ENCODE measurements at regions not wholly inside any gene's neighbourhood (a gene's known extent, or its start where the extent isn't known, plus 50 kb on each side); places are given as distances from the start of the nearest gene placed in this dataset.

DNA sequence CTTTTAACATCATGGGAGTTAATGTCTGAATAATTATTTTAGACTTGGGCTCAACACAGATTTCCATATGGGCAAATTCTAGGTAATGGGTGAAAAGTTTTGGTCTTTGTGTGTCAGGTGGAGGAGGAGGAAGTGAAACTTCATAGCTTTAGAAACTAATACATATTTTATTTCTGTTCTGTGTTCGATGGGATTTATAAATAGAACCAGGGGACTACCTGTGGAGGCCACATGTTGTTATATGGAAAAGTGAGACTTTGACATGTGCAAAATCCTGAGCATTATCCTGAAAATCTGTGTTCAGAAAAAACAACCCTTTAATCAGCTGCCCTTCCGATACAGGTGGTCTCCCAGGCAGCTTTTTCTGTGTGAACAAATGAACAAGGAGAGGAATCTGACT is 209.5 kb downstream of the SOX2 start:
- TF ChIP-seq, protein P1, sequence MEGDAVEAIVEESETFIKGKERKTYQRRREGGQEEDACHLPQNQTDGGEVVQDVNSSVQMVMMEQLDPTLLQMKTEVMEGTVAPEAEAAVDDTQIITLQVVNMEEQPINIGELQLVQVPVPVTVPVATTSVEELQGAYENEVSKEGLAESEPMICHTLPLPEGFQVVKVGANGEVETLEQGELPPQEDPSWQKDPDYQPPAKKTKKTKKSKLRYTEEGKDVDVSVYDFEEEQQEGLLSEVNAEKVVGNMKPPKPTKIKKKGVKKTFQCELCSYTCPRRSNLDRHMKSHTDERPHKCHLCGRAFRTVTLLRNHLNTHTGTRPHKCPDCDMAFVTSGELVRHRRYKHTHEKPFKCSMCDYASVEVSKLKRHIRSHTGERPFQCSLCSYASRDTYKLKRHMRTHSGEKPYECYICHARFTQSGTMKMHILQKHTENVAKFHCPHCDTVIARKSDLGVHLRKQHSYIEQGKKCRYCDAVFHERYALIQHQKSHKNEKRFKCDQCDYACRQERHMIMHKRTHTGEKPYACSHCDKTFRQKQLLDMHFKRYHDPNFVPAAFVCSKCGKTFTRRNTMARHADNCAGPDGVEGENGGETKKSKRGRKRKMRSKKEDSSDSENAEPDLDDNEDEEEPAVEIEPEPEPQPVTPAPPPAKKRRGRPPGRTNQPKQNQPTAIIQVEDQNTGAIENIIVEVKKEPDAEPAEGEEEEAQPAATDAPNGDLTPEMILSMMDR (IDR thresholded peaks at IDR 0.05) = no peak
- TF ChIP-seq POLR2A (IDR thresholded peaks at IDR 0.05) = no peak

All from body of pancreas (tissue), 4 donors.